ENCODE measurements at regions not wholly inside any gene's neighbourhood (a gene's known extent, or its start where the extent isn't known, plus 50 kb on each side); places are given as distances from the start of the nearest gene placed in this dataset.

DNA sequence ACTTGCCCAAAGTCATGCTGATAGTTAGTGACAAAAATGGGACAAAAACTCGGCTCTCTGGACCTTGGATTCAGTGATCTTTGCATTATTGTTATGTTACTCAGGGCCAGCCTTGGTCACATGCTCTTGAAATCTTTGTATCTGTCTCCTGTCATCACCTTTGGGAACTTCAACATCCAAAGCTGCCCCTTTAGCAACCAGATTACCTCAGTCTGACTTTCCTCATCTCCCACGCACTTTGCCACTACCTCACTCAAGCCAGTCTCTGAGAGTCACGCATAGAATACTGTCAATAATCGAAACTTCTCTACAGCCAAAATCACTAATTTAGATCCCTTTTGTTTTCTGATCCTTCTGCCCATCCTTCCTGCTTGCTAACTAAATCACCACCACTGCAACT, 90.8 kb upstream of the DAAM1 start:
- H3K4me3 Mint-ChIP-seq (ENCODE audit: unreplicated experiment): no peak overlapping the region
- no peaks in the 10 kb centered on the region for H3K9me3 Mint-ChIP-seq (ENCODE audit: unreplicated experiment)
- no peaks in the 10 kb centered on the region for H3K4me1 Mint-ChIP-seq (ENCODE audit: unreplicated experiment)
- DNase-seq (ENCODE audit: extremely low spot score, unreplicated experiment): no peak
- H3K27ac Mint-ChIP-seq (ENCODE audit: unreplicated experiment): no peak overlapping the region
- TF ChIP-seq, protein P1, sequence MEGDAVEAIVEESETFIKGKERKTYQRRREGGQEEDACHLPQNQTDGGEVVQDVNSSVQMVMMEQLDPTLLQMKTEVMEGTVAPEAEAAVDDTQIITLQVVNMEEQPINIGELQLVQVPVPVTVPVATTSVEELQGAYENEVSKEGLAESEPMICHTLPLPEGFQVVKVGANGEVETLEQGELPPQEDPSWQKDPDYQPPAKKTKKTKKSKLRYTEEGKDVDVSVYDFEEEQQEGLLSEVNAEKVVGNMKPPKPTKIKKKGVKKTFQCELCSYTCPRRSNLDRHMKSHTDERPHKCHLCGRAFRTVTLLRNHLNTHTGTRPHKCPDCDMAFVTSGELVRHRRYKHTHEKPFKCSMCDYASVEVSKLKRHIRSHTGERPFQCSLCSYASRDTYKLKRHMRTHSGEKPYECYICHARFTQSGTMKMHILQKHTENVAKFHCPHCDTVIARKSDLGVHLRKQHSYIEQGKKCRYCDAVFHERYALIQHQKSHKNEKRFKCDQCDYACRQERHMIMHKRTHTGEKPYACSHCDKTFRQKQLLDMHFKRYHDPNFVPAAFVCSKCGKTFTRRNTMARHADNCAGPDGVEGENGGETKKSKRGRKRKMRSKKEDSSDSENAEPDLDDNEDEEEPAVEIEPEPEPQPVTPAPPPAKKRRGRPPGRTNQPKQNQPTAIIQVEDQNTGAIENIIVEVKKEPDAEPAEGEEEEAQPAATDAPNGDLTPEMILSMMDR (IDR thresholded peaks at IDR 0.05): no peak
- no peaks in the 10 kb centered on the region for H3K36me3 Mint-ChIP-seq (ENCODE audit: unreplicated experiment)
- H3K27me3 Mint-ChIP-seq (ENCODE audit: unreplicated experiment): peaks cover 23% of the 10 kb centered on the region

DNA sequence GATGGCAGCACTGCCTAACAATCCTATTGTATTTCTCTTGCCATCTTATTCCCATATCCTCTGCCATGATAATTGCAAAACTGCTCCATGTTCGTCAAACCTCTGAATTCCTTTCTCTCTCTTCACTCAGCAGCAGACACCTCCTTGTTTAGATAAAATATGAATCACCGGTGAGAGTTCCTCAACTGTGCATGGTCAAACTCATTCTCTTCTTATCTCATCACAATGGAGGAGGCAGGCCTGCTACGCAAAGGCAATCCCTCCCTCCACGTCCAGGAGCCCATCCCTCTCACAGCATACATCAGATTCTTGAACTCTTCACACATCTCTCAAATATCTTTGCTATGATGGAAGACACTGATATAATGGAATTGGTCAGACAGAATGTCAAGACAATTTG, 90.1 kb upstream of the DAAM1 start:
- no peak for DNase-seq (ENCODE audit: extremely low spot score, unreplicated experiment)
- H3K9me3 Mint-ChIP-seq (ENCODE audit: unreplicated experiment): no peaks in the 10 kb centered on the region
- TF ChIP-seq, protein P1 (IDR thresholded peaks at IDR 0.05): no peak
- H3K4me1 Mint-ChIP-seq (ENCODE audit: unreplicated experiment): no peaks in the 10 kb centered on the region
- no peak overlapping the region for H3K27ac Mint-ChIP-seq (ENCODE audit: unreplicated experiment)
- no peaks in the 10 kb centered on the region for H3K36me3 Mint-ChIP-seq (ENCODE audit: unreplicated experiment)
- H3K27me3 Mint-ChIP-seq (ENCODE audit: unreplicated experiment): peaks cover 19% of the 10 kb centered on the region
- H3K4me3 Mint-ChIP-seq (ENCODE audit: unreplicated experiment): no peak overlapping the region

DNA sequence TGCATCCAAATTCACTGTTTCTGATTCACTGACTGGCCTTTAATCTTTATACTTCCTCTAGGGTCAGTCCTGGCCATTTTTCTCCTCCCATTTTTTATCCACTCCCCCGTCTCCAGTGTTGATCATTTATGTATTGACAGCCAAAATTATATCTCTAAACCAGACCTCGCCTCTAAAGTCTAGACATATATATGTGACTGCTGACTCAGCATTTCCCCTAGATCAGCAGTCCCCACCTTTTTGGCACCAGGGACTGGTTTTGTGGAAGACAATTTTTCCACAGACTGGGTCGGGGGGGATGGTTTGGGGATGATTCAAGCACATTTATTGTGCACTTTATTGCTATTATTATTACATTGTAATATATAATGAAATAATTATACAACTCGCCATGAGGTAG, 88.3 kb upstream of the DAAM1 start:
- TF ChIP-seq, protein P1 (IDR thresholded peaks at IDR 0.05): no peak
- H3K4me3 Mint-ChIP-seq (ENCODE audit: unreplicated experiment): no peak overlapping the region
- H3K36me3 Mint-ChIP-seq (ENCODE audit: unreplicated experiment): no peaks in the 10 kb centered on the region
- no peaks in the 10 kb centered on the region for H3K9me3 Mint-ChIP-seq (ENCODE audit: unreplicated experiment)
- peaks cover 29% of the 10 kb centered on the region for H3K27me3 Mint-ChIP-seq (ENCODE audit: unreplicated experiment)
- no peaks in the 10 kb centered on the region for H3K4me1 Mint-ChIP-seq (ENCODE audit: unreplicated experiment)
- DNase-seq (ENCODE audit: extremely low spot score, unreplicated experiment): no peak
- H3K27ac Mint-ChIP-seq (ENCODE audit: unreplicated experiment): no peak overlapping the region

DNA sequence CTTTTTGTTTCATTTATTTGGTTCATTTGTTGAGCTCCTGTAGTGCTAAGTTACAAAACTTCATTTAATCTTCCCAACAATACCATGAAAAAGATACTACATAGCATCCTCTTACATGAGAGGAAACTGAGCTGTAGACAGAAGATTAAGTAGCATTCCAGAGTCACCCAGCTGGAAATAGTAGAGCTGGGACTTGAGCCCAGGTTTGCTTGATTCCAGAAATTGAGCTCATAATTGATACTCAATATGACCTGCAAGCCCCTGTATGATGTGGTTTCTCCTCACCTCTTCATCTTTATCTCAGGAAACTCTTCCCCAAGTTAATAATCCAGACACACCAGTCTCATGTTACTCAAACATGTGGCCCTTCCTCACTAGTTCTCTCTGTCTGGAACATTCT, 87.0 kb upstream of the DAAM1 start:
- H3K27ac Mint-ChIP-seq (ENCODE audit: unreplicated experiment): no peak overlapping the region
- peaks cover 33% of the 10 kb centered on the region for H3K27me3 Mint-ChIP-seq (ENCODE audit: unreplicated experiment)
- H3K4me3 Mint-ChIP-seq (ENCODE audit: unreplicated experiment): no peak overlapping the region
- H3K36me3 Mint-ChIP-seq (ENCODE audit: unreplicated experiment): no peaks in the 10 kb centered on the region
- no peaks in the 10 kb centered on the region for H3K9me3 Mint-ChIP-seq (ENCODE audit: unreplicated experiment)
- no peak for DNase-seq (ENCODE audit: extremely low spot score, unreplicated experiment)
- TF ChIP-seq, protein P1 (IDR thresholded peaks at IDR 0.05): no peak
- H3K4me1 Mint-ChIP-seq (ENCODE audit: unreplicated experiment): no peaks in the 10 kb centered on the region

DNA sequence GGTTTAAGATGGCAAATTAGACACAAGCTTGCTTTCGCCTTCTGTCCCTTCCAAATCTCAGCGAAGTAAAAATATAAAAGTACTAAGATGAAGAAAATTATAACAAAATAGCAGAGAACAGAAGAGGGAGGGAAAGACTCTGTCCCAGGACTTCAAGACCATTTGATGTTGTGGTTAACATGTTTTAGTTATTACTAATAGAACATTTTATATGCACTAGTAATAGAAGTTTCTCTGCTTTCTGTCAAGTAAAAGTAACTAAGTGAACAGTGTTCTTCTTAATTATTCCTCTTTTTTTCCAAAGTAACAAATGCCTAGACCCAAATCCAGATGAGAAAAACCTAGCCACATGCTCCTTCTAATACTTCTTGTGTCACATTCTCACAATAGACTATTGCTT, 85.1 kb upstream of the DAAM1 start:
- no peak for DNase-seq (ENCODE audit: extremely low spot score, unreplicated experiment)
- Mint-ChIP-seq H3K27me3 (ENCODE audit: unreplicated experiment) (peaks cover 38% of the 10 kb centered on the region), H3K27ac (ENCODE audit: unreplicated experiment) (no peak overlapping the region), H3K9me3 (ENCODE audit: unreplicated experiment) (no peaks in the 10 kb centered on the region), H3K4me1 (ENCODE audit: unreplicated experiment) (no peaks in the 10 kb centered on the region), H3K36me3 (ENCODE audit: unreplicated experiment) (no peaks in the 10 kb centered on the region), H3K4me3 (ENCODE audit: unreplicated experiment) (no peak overlapping the region)
- TF ChIP-seq, protein P1 (IDR thresholded peaks at IDR 0.05): no peak

Measured in osteocyte (in vitro differentiated cells).